PC-3 (cell line): ENCODE measurements at regions not wholly inside any gene's neighbourhood (a gene's known extent, or its start where the extent isn't known, plus 50 kb on each side); places are given as distances from the start of the nearest gene placed in this dataset.
A peak's percentile ranks its signal among the peaks of the same experiment; 100 is the strongest.

Source experiments
- ATAC-seq: fragments of 200-7000 bp; cut with Tn5 transposase; 2 replicates; pipeline ENCODE4 v1.9.1; 2020; ENCODE audit warnings: mild to moderate bottlenecking, moderate library complexity
- BruUV-seq: library from RNA; stranded (reverse); fragments of 400-500 nt; replicated peaks from 2 replicates; lab custom pipeline; 2021; lab: Mats Ljungman, UMichigan
- CTCF ChIA-PET: fragments of 300-600 bp; sonication (Branson Sonifier 250); formaldehyde crosslinking; loops from one replicate; lab custom pipeline; 2022; ENCODE audit warnings: antibody characterized with exemption; lab: Charles Lee
- POLR2A ChIA-PET: fragments of 300-600 bp; sonication (Branson Sonifier 250); formaldehyde crosslinking; loops from one replicate; lab custom pipeline; 2022; ENCODE audit warnings: antibody characterized with exemption; ENCODE audit not compliant: unreplicated experiment; lab: Charles Lee
- DNase-seq: peaks from one replicate; pipeline ENCODE4 v3.0.0-alpha.2; 2015
- H2AFZ ChIP-seq: fragments of 300-600 bp; sonication (generic); 2 replicates; pipeline ENCODE4 v1.6.0; 2016; ENCODE audit warnings: antibody characterized with exemption, low read length
- H3F3A ChIP-seq: fragments of 300-600 bp; sonication (generic); one replicate; pipeline ENCODE4 v1.6.0; 2017; ENCODE audit warnings: antibody characterized with exemption, low read length, control low read depth, mild to moderate bottlenecking; ENCODE audit not compliant: unreplicated experiment
- H3K27ac ChIP-seq: fragments of 300-600 bp; sonication (generic); 2 replicates; pipeline ENCODE4 v1.5.1; 2016; ENCODE audit warnings: mild to moderate bottlenecking, low read length
- H3K27me3 ChIP-seq: fragments of 300-600 bp; sonication (generic); 2 replicates; pipeline ENCODE4 v1.6.1; 2016; ENCODE audit warnings: low read length, mixed read lengths
- H3K36me3 ChIP-seq: fragments of 300-600 bp; sonication (generic); 2 replicates; pipeline ENCODE4 v1.6.1; 2016; ENCODE audit warnings: low read depth, mixed run types, low read length, mixed read lengths
- H3K4me1 ChIP-seq: fragments of 300-600 bp; sonication (generic); 2 replicates; pipeline ENCODE4 v1.5.1; 2016; ENCODE audit warnings: low read length; ENCODE audit not compliant: insufficient read depth
- H3K4me2 ChIP-seq: fragments of 300-600 bp; sonication (generic); 2 replicates; pipeline ENCODE4 v1.6.0; 2016; ENCODE audit warnings: low read length
- H3K4me3 ChIP-seq: fragments of 300-600 bp; sonication (generic); 2 replicates; pipeline ENCODE4 v1.5.1; 2016; ENCODE audit warnings: mild to moderate bottlenecking, low read length, mixed read lengths
- H3K79me2 ChIP-seq: fragments of 300-600 bp; sonication (generic); 2 replicates; pipeline ENCODE4 v1.6.1; 2017; ENCODE audit warnings: low read length, mixed read lengths
- H3K9ac ChIP-seq: fragments of 300-600 bp; sonication (generic); 2 replicates; pipeline ENCODE4 v1.6.0; 2016; ENCODE audit warnings: mild to moderate bottlenecking, low read length
- H3K9me2 ChIP-seq: fragments of 300-600 bp; sonication (generic); replicated peaks from 2 replicates; pipeline ENCODE4 v1.6.1; 2016; ENCODE audit warnings: mixed run types, low read length, mixed read lengths
- H3K9me3 ChIP-seq: fragments of 300-600 bp; sonication (generic); 2 replicates; pipeline ENCODE4 v1.6.1; 2016; ENCODE audit warnings: low read length, mixed read lengths
- H4K20me1 ChIP-seq: fragments of 300-600 bp; sonication (generic); 2 replicates; pipeline ENCODE4 v1.6.1; 2016; ENCODE audit warnings: low read length, mixed read lengths
- CTCF ChIP-seq: fragments of 300-600 bp; sonication (generic); conservative IDR thresholded peaks from 2 replicates; pipeline ENCODE4 v1.5.1; 2017; ENCODE audit warnings: antibody characterized with exemption, low read depth, mild to moderate bottlenecking, low read length
- EZH2 ChIP-seq: fragments of 300-600 bp; sonication (generic); IDR thresholded peaks from one replicate; pipeline ENCODE4 v1.6.1; 2017; ENCODE audit warnings: antibody characterized with exemption, mild to moderate bottlenecking, low read length; ENCODE audit not compliant: unreplicated experiment
- EZH2phosphoT487 ChIP-seq: fragments of 300-600 bp; sonication (generic); IDR thresholded peaks from 2 replicates; pipeline ENCODE4 v1.6.1; 2018; ENCODE audit warnings: mild to moderate bottlenecking, antibody characterized with exemption, low read length, borderline replicate concordance
- intact Hi-C: fragments of 100-400 bp; cut with micrococcal nuclease; formaldehyde crosslinking; loops from 2 replicates; pipeline ENCODE4 v1.9.0; 2023

GRCh38 chr5:159515909-159516415 is 185.7 kb upstream of the IL12B start:
- Histone ChIP-seq H3K27me3 (no peaks in the 10 kb centered on the region), H3K4me2 (0 out of 2 replicates have a peak overlapping the region, but pooled peaks have one; percentile 4), H3K36me3 (no peaks in the 10 kb centered on the region), H3K9me2 (no peaks in the 10 kb centered on the region), H4K20me1 (no peaks in the 10 kb centered on the region), H3K4me1 (peaks cover 45% of the 10 kb centered on the region), H3K9ac (no peak overlapping the region), H3F3A (no peaks in the 10 kb centered on the region), H2AFZ (no peak overlapping the region), H3K9me3 (no peaks in the 10 kb centered on the region), H3K4me3 (no peak overlapping the region), H3K79me2 (no peaks in the 10 kb centered on the region), H3K27ac (no peak overlapping the region)
- ChIA-PET CTCF (interaction anchor here (0.7 kb wide), 1 partner anchor 66 kb away, joined by 25 read pairs; no protein-coding TSS in a partner anchor), POLR2A (no interaction called here)
- TF ChIP-seq EZH2phosphoT487 (no peak), CTCF (peak; percentile 80), EZH2 (no peak)
- intact Hi-C loops: loop anchor here (2.0 to 10.0 kb wide), 7 partner anchors 66 to 471 kb away; partner anchors contain the start of gene ADRA1B
- ATAC-seq (no peak), DNase-seq (peak; percentile 75)
- no TSS peak for BruUV-seq

- peak; percentile 89 for DNase-seq
Measured at GRCh38 chr5:159518371-159518770, 188.1 kb upstream of the IL12B start.

More at GRCh38 chr5:159518371-159518770, 188.1 kb upstream of the IL12B start:
- Histone ChIP-seq H3K27ac (peak overlapping the region; percentile 32), H3K4me1 (peaks cover 29% of the 10 kb centered on the region), H3F3A (no peaks in the 10 kb centered on the region), H4K20me1 (no peaks in the 10 kb centered on the region), H2AFZ (no peak overlapping the region), H3K9ac (no peak overlapping the region), H3K9me2 (no peaks in the 10 kb centered on the region), H3K27me3 (no peaks in the 10 kb centered on the region), H3K9me3 (no peaks in the 10 kb centered on the region), H3K36me3 (no peaks in the 10 kb centered on the region), H3K79me2 (no peaks in the 10 kb centered on the region), H3K4me2 (peak overlapping the region; percentile 53), H3K4me3 (no peak overlapping the region)
- no TSS peak for BruUV-seq
- TF ChIP-seq EZH2 (no peak), CTCF (no peak), EZH2phosphoT487 (no peak)
- intact Hi-C loops: loop anchor here (5.0 to 10.0 kb wide), 5 partner anchors 64 to 469 kb away; no protein-coding TSS in a partner anchor
- ChIA-PET POLR2A (no interaction called here), CTCF (interaction anchor here (0.5 to 0.6 kb wide), 2 partner anchors 8 to 47 kb away, joined by 3 read pairs; no protein-coding TSS in a partner anchor)
- peak; percentile 75 for ATAC-seq
